Fibroblast of mammary gland (primary cell): ENCODE measurements at regions not wholly inside any gene's neighbourhood (a gene's known extent, or its start where the extent isn't known, plus 50 kb on each side); places are given as distances from the start of the nearest gene placed in this dataset.

ENCODE experiments used
- DNase-seq: peaks from one replicate; pipeline ENCODE4 v3.0.0-alpha.2; 2010; ENCODE audit warnings: low read depth
- H3K4me3 ChIP-seq: 2 replicates; pipeline ENCODE4 v1.5.1; 2011; ENCODE audit warnings: low read depth, mild to moderate bottlenecking, low read length, moderate library complexity; ENCODE audit not compliant: control insufficient read depth
- TF ChIP-seq, protein P1 (sequence below): conservative IDR thresholded peaks from 2 replicates; pipeline ENCODE4 v1.5.1; 2011; ENCODE audit warnings: low read depth, low read length, inconsistent platforms; ENCODE audit not compliant: control insufficient read depth, insufficient read depth

GRCh38 chr7:21354284-21354683, 73.6 kb upstream of the SP4 start:
- H3K4me3 ChIP-seq = no peak overlapping the region
- TF ChIP-seq, protein P1, sequence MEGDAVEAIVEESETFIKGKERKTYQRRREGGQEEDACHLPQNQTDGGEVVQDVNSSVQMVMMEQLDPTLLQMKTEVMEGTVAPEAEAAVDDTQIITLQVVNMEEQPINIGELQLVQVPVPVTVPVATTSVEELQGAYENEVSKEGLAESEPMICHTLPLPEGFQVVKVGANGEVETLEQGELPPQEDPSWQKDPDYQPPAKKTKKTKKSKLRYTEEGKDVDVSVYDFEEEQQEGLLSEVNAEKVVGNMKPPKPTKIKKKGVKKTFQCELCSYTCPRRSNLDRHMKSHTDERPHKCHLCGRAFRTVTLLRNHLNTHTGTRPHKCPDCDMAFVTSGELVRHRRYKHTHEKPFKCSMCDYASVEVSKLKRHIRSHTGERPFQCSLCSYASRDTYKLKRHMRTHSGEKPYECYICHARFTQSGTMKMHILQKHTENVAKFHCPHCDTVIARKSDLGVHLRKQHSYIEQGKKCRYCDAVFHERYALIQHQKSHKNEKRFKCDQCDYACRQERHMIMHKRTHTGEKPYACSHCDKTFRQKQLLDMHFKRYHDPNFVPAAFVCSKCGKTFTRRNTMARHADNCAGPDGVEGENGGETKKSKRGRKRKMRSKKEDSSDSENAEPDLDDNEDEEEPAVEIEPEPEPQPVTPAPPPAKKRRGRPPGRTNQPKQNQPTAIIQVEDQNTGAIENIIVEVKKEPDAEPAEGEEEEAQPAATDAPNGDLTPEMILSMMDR = no peak
- no peak for DNase-seq

GRCh38 chr7:21355406-21355874, 72.4 kb upstream of the SP4 start:
- TF ChIP-seq, protein P1 = no peak
- DNase-seq = no peak

DNA sequence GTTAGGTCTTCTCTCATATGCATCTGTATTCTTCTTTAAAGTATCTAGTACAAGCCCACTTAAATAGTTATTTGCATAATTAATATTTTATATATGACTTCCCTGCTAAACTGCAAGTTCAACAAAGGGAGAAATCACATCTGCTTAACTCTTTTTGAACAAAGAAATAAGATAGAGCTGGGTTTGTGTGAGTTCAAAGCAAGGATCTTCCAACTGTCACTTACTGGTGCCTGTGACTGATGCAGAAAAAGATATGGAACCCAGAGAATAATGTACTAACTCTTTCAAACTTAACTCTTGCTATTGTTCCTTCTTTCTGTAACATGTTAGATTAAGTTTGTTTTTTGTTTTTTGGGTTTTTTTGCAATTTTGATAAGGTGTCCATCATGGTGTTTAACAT, 71.3 kb upstream of the SP4 start:
- TF ChIP-seq, protein P1 = no peak
- no peak overlapping the region for H3K4me3 ChIP-seq
- DNase-seq = no peak

More at GRCh38 chr7:21355406-21355874, 72.4 kb upstream of the SP4 start:
- no peak overlapping the region for H3K4me3 ChIP-seq

- TF ChIP-seq, protein P1 = no peak
- no peak overlapping the region for H3K4me3 ChIP-seq
- no peak for DNase-seq
These were observed 70.5 kb upstream of the SP4 start for GRCh38 chr7:21357151-21358097.

- TF ChIP-seq, protein P1 = no peak
These were observed 69.2 kb upstream of the SP4 start for GRCh38 chr7:21358648-21359047.

GRCh38 chr7:21359163-21359562, 68.7 kb upstream of the SP4 start:
- no peak for DNase-seq
- TF ChIP-seq, protein P1 = no peak
- H3K4me3 ChIP-seq = no peak overlapping the region

More at GRCh38 chr7:21358648-21359047, 69.2 kb upstream of the SP4 start:
- no peak for DNase-seq
- no peak overlapping the region for H3K4me3 ChIP-seq
